ENCODE measurements at regions not wholly inside any gene's neighbourhood (a gene's known extent, or its start where the extent isn't known, plus 50 kb on each side); places are given as distances from the start of the nearest gene placed in this dataset.
"Not testable (repeated sequence)": the region's sequence is repeated elsewhere in the genome, so short reads cannot be mapped to it uniquely, and the experiment has no call there.

- no peak for DNase-seq
Observed at GRCh38 chr7:19369806-19370205, 224.6 kb upstream of the FERD3L start.

GRCh38 chr7:19369182-19369581 lies 224.0 kb upstream of the FERD3L start:
- DNase-seq = no peak

GRCh38 chr7:19368491-19368925 lies 223.3 kb upstream of the FERD3L start:
- no peak for DNase-seq

- DNase-seq = no peak
Observed at GRCh38 chr7:19364950-19365349, 219.7 kb upstream of the FERD3L start.

GRCh38 chr7:19362099-19362498 lies 216.9 kb upstream of the FERD3L start:
- DNase-seq = no peak

- DNase-seq = no peak
Observed at GRCh38 chr7:19353180-19353579, 208.0 kb upstream of the FERD3L start.

GRCh38 chr7:19352305-19352695 lies 207.1 kb upstream of the FERD3L start:
- DNase-seq = no peak

GRCh38 chr7:19351341-19352304 lies 206.4 kb upstream of the FERD3L start:
- DNase-seq = no peak

GRCh38 chr7:19339512-19339911 lies 194.3 kb upstream of the FERD3L start:
- DNase-seq = no peak

GRCh38 chr7:19338512-19338911 lies 193.3 kb upstream of the FERD3L start:
- DNase-seq = not testable (repeated sequence)

GRCh38 chr7:19336836-19337383 lies 191.7 kb upstream of the FERD3L start:
- no peak for DNase-seq

GRCh38 chr7:19333706-19334105 lies 188.5 kb upstream of the FERD3L start:
- peak; percentile 21 to 63 for DNase-seq

- no peak for DNase-seq
Observed at GRCh38 chr7:19327018-19327417, 181.8 kb upstream of the FERD3L start.

- no peak for DNase-seq
Observed at GRCh38 chr7:19322002-19322401, 176.8 kb upstream of the FERD3L start.

GRCh38 chr7:19318287-19318686 lies 173.1 kb upstream of the FERD3L start:
- DNase-seq = no peak

- DNase-seq = no peak
Observed at GRCh38 chr7:19317461-19317860, 172.2 kb upstream of the FERD3L start.

GRCh38 chr7:19312416-19312815 lies 167.2 kb upstream of the FERD3L start:
- no peak for DNase-seq

GRCh38 chr7:19307554-19307953 lies 162.3 kb upstream of the FERD3L start:
- DNase-seq = no peak

GRCh38 chr7:19305698-19306097 lies 160.5 kb upstream of the FERD3L start:
- no peak for DNase-seq

GRCh38 chr7:19304086-19304485 lies 158.9 kb upstream of the FERD3L start:
- no peak for DNase-seq

- DNase-seq = no peak
Observed at GRCh38 chr7:19302731-19303130, 157.5 kb upstream of the FERD3L start.

- no peak for DNase-seq
Observed at GRCh38 chr7:19296617-19297016, 151.4 kb upstream of the FERD3L start.

- no peak for DNase-seq
Observed at GRCh38 chr7:19295376-19295775, 150.2 kb upstream of the FERD3L start.

- DNase-seq = no peak
Observed at GRCh38 chr7:19294619-19295018, 149.4 kb upstream of the FERD3L start.

All from hippocampal formation (tissue), 2 donors.